Transverse colon (tissue), 4 donors: ENCODE measurements at regions not wholly inside any gene's neighbourhood (a gene's known extent, or its start where the extent isn't known, plus 50 kb on each side); places are given as distances from the start of the nearest gene placed in this dataset.
"Not testable (repeated sequence)": the region's sequence is repeated elsewhere in the genome, so short reads cannot be mapped to it uniquely, and the experiment has no call there.

ENCODE experiments used
- EP300 ChIP-seq: sonication (generic); formaldehyde crosslinking; IDR thresholded peaks from one replicate; pipeline ENCODE4 v1.6.1; 2017; ENCODE audit warnings: antibody characterized with exemption, low read depth
- POLR2AphosphoS5 ChIP-seq, 3 donors: sonication (generic); formaldehyde crosslinking; IDR thresholded peaks; one replicate each; pipeline ENCODE4 v1.6.1; 2016; ENCODE audit warnings: antibody characterized with exemption in 3 of 3
- TF ChIP-seq, protein P1 (sequence below), 5 experiments: fragments of 200-600 bp in 3 of 5; fragments of 450-650 bp in 2 of 5; sonication (generic) in 3 of 5; IDR thresholded peaks; 1 replicate in 2 of 5; 2 replicates in 3 of 5; pipeline ENCODE4 v1.5.1; 2016 to 2017; ENCODE audit warnings: antibody characterized with exemption in 5 of 5, inconsistent platforms in 3 of 5, mild to moderate bottlenecking in 2 of 5, moderate library complexity in 1 of 5

DNA sequence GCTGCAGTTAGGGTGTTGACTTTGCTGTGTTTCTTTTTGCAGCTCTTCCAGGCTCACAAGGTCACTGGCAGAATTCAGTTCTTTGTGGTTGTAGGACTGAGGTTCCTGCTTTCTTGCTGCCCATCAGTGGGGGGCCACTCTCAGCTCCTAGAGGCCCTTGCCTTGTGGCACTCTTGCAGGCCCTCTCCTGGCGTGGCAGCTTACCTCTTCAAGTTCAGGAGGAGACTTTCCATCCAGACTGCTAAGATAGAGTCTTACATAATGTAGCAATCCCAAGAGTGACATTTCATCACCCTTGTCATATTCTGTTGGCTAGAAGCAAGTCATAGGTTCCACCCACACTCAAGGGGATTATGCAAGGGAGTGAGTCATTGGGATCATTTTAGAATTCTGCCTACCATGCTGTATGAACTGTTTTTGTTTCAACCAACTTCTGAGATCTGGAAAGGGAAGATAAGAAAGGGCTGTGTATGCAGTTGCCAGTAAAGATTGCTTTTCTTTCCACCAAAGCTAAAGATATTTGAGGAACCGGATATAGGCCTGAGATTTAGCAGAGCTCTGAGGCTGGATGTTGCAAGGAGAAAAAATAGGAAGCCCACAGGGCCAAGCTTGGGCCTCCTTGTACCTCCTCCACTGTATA, 91.7 kb downstream of the FAM72B start:
- TF ChIP-seq, protein P1, sequence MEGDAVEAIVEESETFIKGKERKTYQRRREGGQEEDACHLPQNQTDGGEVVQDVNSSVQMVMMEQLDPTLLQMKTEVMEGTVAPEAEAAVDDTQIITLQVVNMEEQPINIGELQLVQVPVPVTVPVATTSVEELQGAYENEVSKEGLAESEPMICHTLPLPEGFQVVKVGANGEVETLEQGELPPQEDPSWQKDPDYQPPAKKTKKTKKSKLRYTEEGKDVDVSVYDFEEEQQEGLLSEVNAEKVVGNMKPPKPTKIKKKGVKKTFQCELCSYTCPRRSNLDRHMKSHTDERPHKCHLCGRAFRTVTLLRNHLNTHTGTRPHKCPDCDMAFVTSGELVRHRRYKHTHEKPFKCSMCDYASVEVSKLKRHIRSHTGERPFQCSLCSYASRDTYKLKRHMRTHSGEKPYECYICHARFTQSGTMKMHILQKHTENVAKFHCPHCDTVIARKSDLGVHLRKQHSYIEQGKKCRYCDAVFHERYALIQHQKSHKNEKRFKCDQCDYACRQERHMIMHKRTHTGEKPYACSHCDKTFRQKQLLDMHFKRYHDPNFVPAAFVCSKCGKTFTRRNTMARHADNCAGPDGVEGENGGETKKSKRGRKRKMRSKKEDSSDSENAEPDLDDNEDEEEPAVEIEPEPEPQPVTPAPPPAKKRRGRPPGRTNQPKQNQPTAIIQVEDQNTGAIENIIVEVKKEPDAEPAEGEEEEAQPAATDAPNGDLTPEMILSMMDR (IDR thresholded peaks at IDR 0.05): not testable (repeated sequence)
- TF ChIP-seq POLR2AphosphoS5 (IDR thresholded peaks at IDR 0.05); EP300: not testable (repeated sequence)
